Midbrain (tissue), 1 donor: ENCODE measurements at regions not wholly inside any gene's neighbourhood (a gene's known extent, or its start where the extent isn't known, plus 50 kb on each side); places are given as distances from the start of the nearest gene placed in this dataset.

Experiments
- DNase-seq: peaks from one replicate; lab custom pipeline; 2025; lab: John Stamatoyannopoulos, UW

DNA sequence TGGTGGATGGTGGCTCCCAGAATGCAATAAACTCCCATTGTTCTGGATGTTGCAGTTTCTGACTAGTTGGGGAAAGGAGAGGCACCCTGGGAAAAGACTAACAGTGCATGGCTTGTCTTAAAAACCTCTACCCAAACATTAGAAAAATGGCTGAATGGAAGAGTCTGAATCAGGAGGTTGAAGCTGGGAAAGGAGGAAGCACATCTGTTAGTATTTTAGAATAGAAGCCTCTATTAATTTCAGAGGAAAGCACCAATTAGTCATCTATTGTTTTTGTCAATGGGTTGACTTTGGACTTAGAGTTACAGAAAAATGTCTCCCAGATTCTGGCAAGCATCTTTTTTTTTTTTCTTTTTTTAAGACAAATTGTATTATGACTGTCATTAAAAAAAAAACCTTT, 56.1 kb upstream of the ELMO1 start:
- DNase-seq = peak; percentile 20

GRCh38 chr7:37505750-37506353, 57.2 kb upstream of the ELMO1 start:
- no peak for DNase-seq

- DNase-seq = peak; percentile 5
Measured at GRCh38 chr7:37508118-37508517, 59.5 kb upstream of the ELMO1 start.

DNA sequence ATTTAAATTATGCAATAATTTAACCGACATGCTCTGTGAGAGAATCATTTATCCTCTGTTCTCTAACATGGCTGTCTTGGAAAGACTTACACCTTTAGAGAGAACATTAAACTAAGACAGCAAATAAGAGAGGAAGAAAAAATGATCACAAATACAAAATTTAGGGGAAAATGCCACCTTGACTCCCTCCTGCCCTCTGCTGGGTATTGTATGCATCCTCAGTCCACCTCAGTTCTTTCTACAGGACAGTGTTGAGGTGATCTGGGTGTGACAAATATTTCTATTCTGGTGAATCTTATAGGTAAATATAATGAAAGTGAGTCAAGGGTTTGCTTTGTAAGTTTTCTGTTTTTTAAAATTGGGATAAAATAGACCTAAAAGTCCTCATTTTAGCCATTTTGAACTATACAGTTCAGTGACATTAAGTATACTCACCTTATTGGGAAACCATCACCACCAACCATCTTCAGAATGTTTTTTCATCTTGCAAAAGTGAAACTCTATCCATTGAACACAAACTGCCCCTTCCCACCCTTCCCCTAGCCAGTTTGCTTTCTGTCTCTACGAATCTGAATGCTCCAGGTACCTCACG, 61.5 kb upstream of the ELMO1 start:
- peak; percentile 29 for DNase-seq

- DNase-seq = no peak
Measured at GRCh38 chr7:37511915-37512314, 63.3 kb upstream of the ELMO1 start.

DNA sequence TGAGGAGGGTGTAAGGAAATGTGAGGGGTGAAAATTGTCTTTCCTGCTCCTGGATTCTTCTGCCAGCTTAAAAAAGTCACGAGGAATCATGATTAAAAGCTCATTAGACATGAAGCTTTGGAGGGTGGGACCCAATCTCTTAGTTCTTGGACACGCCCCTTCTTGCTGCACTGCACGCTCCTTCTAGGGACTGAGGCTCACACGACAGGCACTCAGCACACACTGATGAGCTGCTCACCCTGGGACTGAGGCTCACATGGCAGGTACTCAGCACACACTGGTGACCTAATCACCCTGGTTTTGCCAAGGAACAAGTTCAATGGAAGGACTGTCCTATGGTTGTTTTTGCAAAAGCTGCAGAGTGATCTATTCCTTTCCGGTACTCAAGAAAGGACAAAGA, 65.8 kb upstream of the ELMO1 start:
- no peak for DNase-seq

DNA sequence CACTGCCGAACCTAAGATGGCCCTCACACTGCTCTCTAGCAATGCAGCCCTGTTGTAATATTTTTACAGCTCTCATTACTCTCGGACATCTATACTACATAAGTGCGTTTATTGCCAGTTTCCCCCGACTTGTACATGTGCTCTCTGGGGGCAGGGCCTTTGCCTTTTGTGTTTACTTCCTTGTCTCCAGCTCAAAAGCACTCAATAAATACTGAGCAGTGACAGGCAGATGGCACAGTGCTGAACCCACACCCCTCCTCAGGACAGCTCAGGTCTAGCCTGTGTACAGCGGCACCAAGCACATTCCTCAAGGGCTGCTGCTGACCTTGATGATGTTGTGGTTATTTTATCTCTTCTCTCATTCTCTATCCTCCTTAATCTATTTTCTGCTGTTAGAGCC, 68.0 kb upstream of the ELMO1 start:
- no peak for DNase-seq

GRCh38 chr7:37518266-37518665, 69.6 kb upstream of the ELMO1 start:
- no peak for DNase-seq

DNA sequence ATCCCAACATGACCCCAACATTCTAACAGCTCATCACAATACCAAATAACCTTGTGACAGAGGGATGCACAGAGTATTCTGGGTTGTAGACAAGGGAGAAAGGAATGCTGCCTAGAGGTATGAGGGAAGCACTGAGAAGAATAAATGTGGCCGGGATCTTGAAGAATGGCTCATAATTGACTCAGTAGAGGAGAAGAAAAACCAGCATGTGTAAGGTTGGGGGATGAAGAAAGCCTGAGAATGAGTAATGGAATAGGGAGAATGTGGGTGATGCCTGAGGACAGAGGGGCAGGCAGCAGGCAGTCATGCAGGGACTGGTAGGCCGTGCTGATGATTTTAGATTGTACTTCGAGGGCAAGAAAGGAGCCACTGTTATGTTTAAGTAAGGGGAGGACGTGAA, 75.4 kb upstream of the ELMO1 start:
- no peak for DNase-seq

- no peak for DNase-seq
Measured at GRCh38 chr7:37524797-37525196, 76.1 kb upstream of the ELMO1 start.

DNA sequence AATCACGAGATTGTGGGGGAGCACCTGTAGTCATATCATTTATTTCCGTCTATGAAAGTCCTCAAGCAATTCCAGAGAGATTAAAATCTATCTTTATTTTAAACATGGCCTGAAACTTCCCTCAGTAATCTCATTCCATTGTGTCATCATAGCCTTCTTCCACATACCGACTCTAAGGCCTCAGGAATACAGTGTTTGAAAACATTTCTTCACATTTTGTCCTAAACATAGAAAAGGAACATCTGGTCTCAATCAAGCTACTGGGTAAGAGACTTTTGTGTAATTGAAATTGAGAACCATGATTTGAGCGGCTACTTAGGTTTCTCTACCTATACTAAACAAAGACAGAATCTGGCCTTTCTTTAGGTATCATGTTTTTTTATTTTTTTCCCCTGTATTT, 78.0 kb upstream of the ELMO1 start:
- DNase-seq = no peak

DNA sequence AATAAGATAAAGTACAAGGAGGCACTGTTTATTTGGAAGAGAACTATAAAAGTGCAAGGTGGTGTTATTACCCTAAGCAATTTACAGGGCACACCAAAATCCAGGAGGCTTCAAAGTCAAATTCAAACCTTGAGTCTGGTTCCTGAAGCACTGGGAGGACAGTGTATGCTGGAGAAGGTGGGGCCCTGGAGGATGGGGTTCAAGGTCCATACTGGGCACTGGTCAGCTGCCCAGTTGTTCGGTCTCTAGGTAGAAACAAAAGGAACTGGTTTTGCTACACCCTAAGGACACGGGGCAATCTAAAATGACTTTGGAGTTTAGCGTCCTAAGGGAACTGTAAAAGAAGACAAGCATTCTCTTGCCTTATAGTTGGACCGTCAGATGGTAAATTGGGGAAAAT, 78.4 kb upstream of the ELMO1 start:
- no peak for DNase-seq

DNA sequence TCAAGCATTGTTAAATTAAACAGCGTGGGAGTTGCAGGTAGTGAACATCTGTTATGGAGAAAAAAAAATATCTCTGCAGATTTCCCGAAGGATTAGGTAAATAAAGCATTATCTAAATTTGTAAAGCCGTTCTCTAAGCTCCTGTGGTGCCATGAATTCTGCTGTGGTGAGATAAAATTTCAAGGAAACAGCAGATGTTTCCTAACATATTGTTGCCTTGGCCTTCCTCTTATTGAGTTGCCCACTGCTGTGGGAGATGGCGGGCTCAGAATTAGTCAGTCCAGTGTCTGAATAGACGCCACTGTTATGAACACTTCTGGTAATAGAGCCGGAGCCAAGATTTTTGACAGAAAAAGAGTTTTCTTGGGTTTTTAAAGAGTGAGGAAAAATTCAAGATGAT, 82.6 kb upstream of the ELMO1 start:
- no peak for DNase-seq

DNA sequence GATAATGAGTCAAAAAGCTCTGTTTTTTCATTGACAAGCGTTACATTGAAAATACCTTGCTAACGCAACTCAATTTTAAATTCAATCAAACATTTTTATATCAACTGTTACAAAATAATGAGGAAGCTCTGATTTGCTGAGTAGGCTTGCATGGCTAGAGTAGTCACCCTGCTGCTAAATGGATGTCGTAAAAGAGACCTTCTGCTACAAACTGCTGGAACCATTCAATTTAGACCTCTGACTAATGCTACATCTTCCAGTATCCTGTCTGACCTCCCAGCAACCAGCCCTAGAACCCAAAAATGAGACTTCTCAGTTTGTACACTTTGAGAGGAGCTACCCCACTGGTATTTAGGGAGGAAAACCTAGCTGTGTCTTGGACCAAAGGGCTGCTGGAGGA, 84.0 kb upstream of the ELMO1 start:
- DNase-seq = no peak

- DNase-seq = peak; percentile 41
Measured at GRCh38 chr7:37534893-37535610, 86.4 kb upstream of the ELMO1 start.

DNA sequence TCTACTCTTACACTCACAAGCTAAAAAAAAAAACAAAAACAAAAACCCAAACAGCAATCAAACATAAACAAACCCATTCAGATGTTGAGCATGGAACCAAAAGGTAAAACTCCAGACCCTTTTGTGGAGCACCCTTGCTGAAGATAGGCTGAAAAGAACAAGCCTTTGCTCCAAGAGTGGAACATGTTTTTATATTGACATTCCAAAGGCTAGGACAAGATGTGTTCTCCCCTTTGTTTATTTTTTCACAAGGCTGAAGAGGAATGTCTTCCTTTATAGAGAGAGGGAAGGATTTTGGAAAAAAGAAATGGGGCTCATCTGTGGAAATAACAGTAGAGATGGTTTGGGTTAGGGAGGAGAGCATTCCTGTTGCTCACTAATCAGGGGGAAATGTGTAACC, 87.2 kb upstream of the ELMO1 start:
- no peak for DNase-seq

GRCh38 chr7:37536706-37537105, 88.0 kb upstream of the ELMO1 start:
- no peak for DNase-seq

DNA sequence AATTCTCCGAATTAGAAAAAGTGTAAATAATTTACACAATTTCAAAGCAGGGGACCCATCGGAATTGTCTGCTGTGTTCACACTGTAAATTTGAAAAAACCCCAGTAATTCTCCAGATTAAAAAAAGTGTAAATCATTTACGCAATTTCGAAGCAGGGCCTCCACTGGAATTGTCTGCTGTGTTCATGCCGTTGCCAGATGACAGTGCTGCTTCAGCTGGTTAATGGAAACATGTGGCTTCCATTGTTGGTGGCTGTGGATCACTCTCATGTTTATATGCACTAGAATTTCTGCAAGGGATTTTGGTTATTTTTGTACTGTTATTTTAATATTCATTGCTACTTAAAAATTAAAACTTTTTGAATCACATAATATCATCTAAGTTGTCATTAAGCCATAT, 88.8 kb upstream of the ELMO1 start:
- no peak for DNase-seq

GRCh38 chr7:37538945-37539344, 90.3 kb upstream of the ELMO1 start:
- DNase-seq = no peak

- no peak for DNase-seq
Measured at GRCh38 chr7:37540917-37541316, 92.3 kb upstream of the ELMO1 start.

GRCh38 chr7:37541810-37542443, 93.3 kb upstream of the ELMO1 start:
- no peak for DNase-seq

GRCh38 chr7:37545619-37546534, 97.2 kb upstream of the ELMO1 start:
- no peak for DNase-seq
